GOT3 (cell line): ENCODE measurements at regions not wholly inside any gene's neighbourhood (a gene's known extent, or its start where the extent isn't known, plus 50 kb on each side); places are given as distances from the start of the nearest gene placed in this dataset.

Experiments
- DNase-seq: peaks from one replicate; lab custom pipeline; 2025; ENCODE audit warnings: mixed read lengths; lab: John Stamatoyannopoulos, UW

DNA sequence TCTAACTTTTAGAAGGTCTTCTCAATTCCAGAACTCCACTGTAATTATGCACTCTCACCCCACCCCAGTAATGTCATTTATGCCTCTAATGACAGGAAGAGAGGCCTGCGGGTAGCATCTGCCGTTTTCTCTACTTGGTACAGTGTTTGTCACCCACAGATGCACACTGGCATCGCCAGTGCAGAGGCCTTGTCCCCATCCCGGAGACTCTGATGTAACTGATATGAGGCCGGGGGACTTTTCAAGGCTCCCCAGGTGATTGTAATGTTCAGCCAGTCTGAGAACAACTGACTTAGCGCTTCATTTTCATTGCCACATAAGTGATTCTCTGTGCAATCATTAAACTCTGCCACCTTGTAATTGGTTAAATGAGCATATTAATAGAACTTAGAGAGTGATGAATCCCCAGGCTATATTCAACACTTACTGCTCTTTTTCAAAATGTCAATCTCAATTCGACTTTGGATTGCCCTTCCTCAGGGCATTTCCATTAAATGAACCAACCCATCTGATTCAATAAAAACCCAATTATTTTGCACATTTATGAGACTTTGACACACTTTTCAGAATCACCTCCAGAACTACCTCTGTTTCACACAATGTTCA lies 113.2 kb downstream of the HERPUD2 start:
- no peak for DNase-seq

DNA sequence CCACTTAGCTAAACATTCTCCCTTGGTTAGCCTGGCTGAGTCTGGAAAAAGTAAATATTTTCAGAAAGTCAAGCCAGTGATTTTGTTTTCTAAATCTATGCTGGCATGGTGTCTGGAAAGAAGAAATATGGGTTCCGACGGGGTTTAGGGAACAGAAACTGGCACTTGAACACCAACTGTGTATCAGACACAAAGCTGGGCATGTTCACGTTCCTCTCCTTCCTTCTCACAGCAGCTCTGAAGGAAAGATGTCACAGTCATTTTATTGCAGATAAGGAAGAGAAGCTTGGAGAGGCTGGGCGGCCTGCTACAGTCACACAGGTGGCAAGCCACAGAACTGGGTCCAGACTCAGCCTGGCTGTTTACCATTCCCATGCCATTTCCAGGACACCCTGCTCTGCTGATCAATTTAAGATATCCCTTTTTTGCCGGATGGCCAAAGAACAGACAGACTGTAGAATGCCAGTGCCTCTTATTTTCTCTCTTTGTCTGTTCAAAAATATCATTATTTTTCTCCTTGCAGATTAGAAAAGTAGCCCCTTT lies 118.8 kb downstream of the HERPUD2 start:
- no peak for DNase-seq

DNA sequence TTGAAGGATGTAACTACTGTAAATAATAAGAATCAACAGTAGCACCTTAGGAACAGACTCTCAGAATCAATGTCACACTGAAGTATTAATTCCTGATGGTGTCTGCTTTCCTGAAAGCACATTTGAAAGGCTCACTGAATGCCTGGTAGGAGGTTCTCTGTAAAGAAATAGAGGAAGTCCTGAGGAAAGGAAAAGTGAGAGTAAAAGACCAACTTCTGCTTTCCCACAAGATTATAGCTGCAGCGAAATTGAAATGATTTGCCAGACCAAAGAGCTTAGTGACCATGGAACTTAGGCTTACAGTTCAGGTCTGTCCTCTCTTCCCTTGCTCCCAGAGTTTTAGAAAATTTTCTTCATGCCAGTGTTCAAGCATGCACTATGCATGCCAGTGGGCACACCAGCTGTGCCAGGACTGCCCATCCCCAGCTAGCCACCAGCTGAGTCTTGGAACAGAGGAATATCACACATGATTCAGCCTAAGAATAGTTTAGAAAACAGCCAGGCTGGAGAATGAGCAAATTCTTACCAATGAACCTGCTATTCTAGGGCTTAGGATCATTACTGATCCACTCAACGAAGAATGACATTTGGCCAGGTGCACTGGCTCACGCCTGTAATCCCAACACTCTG lies 123.2 kb downstream of the HERPUD2 start:
- DNase-seq: no peak

GRCh38 chr7:35570937-35571336 lies 124.0 kb downstream of the HERPUD2 start:
- DNase-seq: no peak

DNA sequence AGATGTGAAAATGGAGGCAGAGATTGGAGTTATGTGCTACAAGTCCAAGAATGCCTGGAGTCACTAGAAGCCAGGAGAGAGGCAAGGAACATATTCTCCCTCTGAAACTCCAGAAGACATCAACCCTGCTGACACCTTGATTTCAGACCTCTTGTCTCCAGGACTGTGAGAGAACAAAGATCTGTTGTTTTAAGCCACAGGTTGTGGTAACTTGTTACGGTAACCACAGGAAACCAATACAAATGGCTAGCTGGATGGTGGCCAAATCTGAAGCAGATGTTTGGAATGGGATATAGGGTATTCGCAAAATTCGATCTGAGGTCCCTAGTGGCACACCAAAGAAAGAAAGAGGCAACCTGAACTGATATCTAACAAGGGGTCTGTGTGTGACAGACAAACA lies 129.0 kb downstream of the HERPUD2 start:
- no peak for DNase-seq

- no peak for DNase-seq
These were observed 136.1 kb downstream of the HERPUD2 start for GRCh38 chr7:35558841-35559240.

DNA sequence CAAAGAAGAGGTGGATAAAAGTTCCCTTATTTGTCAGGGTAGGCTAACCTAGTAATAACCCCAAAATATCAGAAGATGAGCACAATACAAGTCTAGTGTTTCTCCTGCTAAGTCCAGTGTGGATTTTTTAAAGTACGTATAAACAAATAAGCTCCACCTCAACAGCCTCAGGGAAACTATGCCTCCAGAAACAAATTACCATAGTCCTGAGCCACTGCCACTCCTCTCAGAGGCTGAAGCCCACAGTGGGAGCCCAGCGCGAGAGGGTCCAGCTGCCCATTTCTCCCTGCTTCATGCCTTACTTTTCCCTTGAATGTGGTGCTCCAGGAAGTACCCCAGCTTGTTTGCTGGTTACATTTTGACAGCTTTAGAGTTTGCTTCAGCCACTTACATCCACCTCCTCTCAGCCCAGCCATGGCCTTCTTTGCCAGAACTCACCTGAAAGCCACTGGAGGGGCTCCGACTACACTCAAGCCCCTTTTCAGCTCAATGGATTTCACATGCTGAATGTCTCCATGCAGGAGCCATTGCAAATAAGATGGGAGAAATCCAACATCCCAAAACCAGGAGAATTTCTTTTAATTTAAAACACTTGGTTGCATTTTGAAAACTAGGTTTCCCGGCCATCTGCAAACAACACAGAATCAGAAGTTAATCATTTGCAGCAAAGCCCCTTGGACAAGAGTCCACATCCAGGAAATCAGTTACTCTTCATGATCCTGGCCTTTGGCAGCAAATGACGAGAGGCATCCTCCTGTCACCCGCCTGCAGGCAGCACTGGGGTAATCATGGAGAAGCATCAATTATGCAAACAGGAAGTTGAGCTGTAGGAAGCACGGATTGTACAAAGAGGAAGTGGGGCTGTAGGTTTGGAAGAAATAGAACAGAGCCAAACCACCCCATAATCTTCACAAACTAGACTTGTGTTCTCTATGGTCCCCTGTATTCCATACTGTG lies 138.1 kb downstream of the HERPUD2 start:
- DNase-seq: no peak

DNA sequence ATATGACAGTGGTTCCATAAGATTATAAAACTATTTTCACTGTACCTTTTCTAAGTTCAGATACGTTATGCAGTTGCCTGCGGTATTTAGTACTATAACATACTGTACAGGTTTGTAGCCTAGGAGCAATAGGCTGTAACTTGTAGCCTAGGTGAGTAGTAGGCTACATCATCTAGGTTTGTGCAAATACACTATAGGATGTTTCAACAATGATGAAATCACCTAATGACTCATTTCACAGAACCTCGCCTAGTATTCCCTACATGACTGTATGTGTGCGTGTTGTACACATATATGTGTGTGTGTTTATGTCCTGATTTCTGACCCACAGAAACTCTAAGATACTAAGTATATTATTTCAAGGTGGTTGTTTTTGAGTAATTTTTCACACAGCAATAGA lies 139.0 kb downstream of the HERPUD2 start:
- DNase-seq: no peak

DNA sequence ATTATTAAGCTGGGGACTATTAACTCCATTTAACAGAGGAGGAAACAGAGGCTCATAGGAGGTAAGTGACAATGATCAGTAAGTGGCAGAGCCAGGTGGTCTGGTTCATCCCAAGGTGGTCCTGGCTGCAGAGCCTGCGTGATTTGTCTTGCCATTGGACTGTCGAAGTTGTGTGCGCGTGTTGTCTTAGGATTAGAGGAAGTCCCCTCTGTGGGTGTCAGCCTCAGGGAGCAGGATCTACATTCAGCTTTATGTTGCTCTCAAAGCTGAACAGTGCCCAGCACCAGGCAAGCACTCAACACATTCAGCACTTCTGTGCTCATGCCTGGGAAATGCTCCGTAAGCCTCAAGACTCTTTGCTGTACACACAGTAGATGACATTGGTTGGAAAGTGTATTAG lies 139.5 kb downstream of the HERPUD2 start:
- DNase-seq: no peak

DNA sequence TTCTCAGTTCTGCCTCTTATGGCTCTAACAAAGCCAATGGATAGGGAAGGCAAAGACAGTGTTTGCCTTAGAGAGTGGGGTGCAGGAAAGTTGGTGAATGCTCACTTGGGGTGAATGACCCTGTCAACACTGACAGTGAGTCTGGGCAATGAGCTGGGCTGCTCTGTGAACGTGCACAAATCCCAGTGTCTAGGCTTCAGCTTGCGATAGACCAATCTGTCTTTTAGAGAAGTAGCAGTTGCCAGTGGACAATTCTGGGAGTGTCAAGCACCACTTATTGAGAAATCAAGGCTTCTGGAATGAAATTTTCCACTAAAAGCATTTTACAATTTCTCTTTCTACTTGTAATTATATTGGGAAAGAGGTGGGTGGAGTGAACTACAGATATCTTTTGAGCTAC lies 141.4 kb downstream of the HERPUD2 start:
- DNase-seq: no peak

DNA sequence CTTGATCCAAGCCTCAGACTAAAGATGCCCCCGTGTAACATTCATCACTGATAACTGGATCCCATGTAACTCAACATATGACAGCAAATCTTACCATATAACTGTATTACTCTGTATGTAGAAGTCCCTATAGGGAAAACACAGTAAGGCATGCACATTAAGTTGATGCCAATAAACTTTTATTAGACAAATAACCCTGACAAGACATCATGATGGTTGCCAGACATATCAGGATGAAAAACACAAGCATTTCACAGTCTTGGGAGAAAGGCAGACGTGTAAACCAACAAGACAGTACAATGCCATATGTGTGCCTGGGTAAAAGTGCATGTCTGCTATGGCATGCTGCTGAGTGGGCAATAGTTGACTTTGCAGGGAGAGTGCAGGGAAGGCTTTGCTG lies 142.2 kb downstream of the HERPUD2 start:
- no peak for DNase-seq

GRCh38 chr7:35551321-35552081 lies 143.4 kb downstream of the HERPUD2 start:
- no peak for DNase-seq

GRCh38 chr7:35550831-35551230 lies 144.1 kb downstream of the HERPUD2 start:
- no peak for DNase-seq

- DNase-seq: no peak
These were observed 145.2 kb downstream of the HERPUD2 start for GRCh38 chr7:35549781-35550180.

GRCh38 chr7:35548291-35548690 lies 146.6 kb downstream of the HERPUD2 start:
- DNase-seq: no peak

DNA sequence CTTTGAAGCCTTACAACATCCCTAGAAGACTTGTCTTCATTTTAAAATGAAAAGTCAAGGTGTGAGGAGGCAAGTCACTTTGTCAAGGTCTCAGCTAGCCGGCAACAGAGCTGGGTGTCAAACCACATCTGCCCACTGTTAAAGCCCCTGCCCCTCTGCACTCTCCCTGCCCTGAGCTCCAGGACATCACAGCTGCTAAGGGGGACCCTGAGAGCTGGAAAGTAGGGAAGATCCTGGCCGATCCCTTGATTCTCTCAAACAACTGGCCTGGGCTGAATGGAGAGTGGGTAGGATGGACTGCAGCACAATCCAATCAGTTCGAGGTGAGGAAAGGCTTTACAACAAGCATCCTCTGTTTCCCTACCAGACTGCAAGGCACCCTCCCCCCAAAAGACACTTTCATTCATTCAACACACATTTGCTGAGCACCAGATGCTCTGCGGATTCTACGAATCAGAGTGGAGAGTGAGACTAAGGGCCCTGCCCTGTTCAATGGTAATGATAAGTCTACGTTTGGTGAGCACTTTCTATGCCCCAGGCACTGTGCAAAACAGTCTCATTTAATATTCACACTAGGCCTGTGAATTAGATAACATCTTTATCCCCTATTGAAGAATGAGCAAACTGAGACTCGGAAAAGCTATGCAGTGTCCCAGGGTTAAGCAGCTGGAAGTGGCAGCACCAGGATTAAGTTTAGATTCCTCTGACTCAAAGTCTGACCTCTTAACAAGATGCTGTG lies 148.1 kb downstream of the HERPUD2 start:
- no peak for DNase-seq

- no peak for DNase-seq
These were observed 149.1 kb downstream of the HERPUD2 start for GRCh38 chr7:35545831-35546230.

DNA sequence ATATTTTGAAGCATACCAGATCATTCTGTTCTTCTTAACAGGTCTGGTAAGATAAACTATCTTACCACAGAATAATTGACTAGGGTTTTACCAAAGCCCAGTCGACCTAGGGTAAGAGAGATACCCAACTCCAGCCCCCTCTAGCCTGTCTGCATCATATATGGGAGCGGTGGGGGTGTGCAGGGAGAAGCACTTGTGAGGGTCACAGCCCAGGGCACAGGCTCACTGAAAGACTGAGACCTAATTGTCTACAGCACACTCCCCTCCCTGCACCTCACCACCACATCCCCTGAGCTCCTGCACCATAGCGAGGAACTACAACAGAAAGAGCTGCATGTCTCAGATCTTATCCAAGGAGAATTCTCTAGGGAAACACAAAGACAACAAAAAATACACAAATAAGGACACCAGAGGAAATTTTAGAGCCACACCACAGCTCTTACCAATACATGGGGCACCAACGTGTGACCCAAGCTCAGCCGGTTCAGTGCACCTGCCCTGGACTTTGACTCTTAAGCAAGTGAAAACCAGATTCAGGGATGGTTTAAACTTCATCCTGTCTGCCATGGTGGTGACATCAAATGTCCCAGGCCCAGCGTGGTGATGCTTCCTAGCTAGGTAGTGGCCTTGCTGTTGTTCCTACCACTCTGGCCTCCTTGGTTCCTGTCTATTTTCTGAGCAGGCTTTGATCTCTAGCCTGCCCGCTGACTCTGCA lies 150.8 kb downstream of the HERPUD2 start:
- DNase-seq: no peak

GRCh38 chr7:35537067-35538023 lies 157.6 kb downstream of the HERPUD2 start:
- peak; percentile 61 for DNase-seq
